Stimulated activated CD4-positive, alpha-beta T cell treated with anti-CD3 and anti-CD28 coated beads, Interleukin-15, amount 100 ng/mL, for 24 hours (primary cell): ENCODE measurements at regions not wholly inside any gene's neighbourhood (a gene's known extent, or its start where the extent isn't known, plus 50 kb on each side); places are given as distances from the start of the nearest gene placed in this dataset.
A peak's percentile ranks its signal among the peaks of the same experiment; 100 is the strongest.
"Not testable (repeated sequence)": the region's sequence is repeated elsewhere in the genome, so short reads cannot be mapped to it uniquely, and the experiment has no call there.

Experiments used
- DNase-seq: peaks from one replicate; pipeline ENCODE4 v3.0.0-alpha.2; 2020

- no peak for DNase-seq
Observed at GRCh38 chr18:70535041-70535440, 246.2 kb downstream of the SOCS6 start.

GRCh38 chr18:70525322-70525721 is 236.5 kb downstream of the SOCS6 start:
- DNase-seq, result not testable (repeated sequence)

- no peak for DNase-seq
Observed at GRCh38 chr18:70523792-70524182, 234.9 kb downstream of the SOCS6 start.

GRCh38 chr18:70523035-70523791 is 234.4 kb downstream of the SOCS6 start:
- no peak for DNase-seq

GRCh38 chr18:70522183-70522680 is 233.4 kb downstream of the SOCS6 start:
- no peak for DNase-seq

GRCh38 chr18:70520867-70521266 is 232.0 kb downstream of the SOCS6 start:
- no peak for DNase-seq

- DNase-seq, result no peak
Observed at GRCh38 chr18:70513502-70514171, 224.8 kb downstream of the SOCS6 start.

GRCh38 chr18:70507970-70508369 is 219.1 kb downstream of the SOCS6 start:
- DNase-seq, result no peak

- no peak for DNase-seq
Observed at GRCh38 chr18:70506511-70506910, 217.7 kb downstream of the SOCS6 start.

GRCh38 chr18:70503060-70503459 is 214.2 kb downstream of the SOCS6 start:
- no peak for DNase-seq

- DNase-seq, result no peak
Observed at GRCh38 chr18:70501358-70501757, 212.5 kb downstream of the SOCS6 start.

GRCh38 chr18:70500748-70501147 is 211.9 kb downstream of the SOCS6 start:
- no peak for DNase-seq

GRCh38 chr18:70499218-70499691 is 210.4 kb downstream of the SOCS6 start:
- DNase-seq, result no peak

GRCh38 chr18:70496353-70497294 is 207.8 kb downstream of the SOCS6 start:
- DNase-seq, result no peak

GRCh38 chr18:70494524-70494923 is 205.7 kb downstream of the SOCS6 start:
- DNase-seq, result no peak

- no peak for DNase-seq
Observed at GRCh38 chr18:70493461-70493860, 204.6 kb downstream of the SOCS6 start.

GRCh38 chr18:70491734-70492348 is 203.0 kb downstream of the SOCS6 start:
- peak; percentile 74 for DNase-seq

- DNase-seq, result peak; percentile 38
Observed at GRCh38 chr18:70489986-70490933, 201.4 kb downstream of the SOCS6 start.

GRCh38 chr18:70489571-70489970 is 200.7 kb downstream of the SOCS6 start:
- DNase-seq, result no peak

- DNase-seq, result no peak
Observed at GRCh38 chr18:70469916-70470315, 181.1 kb downstream of the SOCS6 start.

- DNase-seq, result no peak
Observed at GRCh38 chr18:70468861-70469547, 180.2 kb downstream of the SOCS6 start.
